Neutrophil (primary cell): ENCODE measurements at regions not wholly inside any gene's neighbourhood (a gene's known extent, or its start where the extent isn't known, plus 50 kb on each side); places are given as distances from the start of the nearest gene placed in this dataset.

ENCODE experiments used
- H3K27ac ChIP-seq: fragments of 200-600 bp; sonication (generic); 2 replicates; pipeline ENCODE4 v1.5.1; 2016; ENCODE audit warnings: mild to moderate bottlenecking, moderate library complexity
- H3K27me3 ChIP-seq: fragments of 200-600 bp; sonication (generic); 2 replicates; pipeline ENCODE4 v1.6.0; 2016; ENCODE audit warnings: mild to moderate bottlenecking
- H3K36me3 ChIP-seq: fragments of 200-600 bp; sonication (generic); 2 replicates; pipeline ENCODE4 v1.5.1; 2017
- H3K4me1 ChIP-seq, 2 experiments: fragments of 200-600 bp in 1 of 2; sonication (generic) in 1 of 2; 1 replicate in 1 of 2; 2 replicates in 1 of 2; pipeline versions ENCODE4 v1.5.1 to v1.6.1; 2013 to 2016; ENCODE audit warnings: low read depth in 1 of 2, low read length in 1 of 2, mild to moderate bottlenecking in 1 of 2, moderate library complexity in 1 of 2; ENCODE audit not compliant: control insufficient read depth in 1 of 2, insufficient read depth in 1 of 2
- H3K4me3 ChIP-seq, 2 experiments: fragments of 200-600 bp in 1 of 2; sonication (generic) in 1 of 2; 1 replicate in 1 of 2; 2 replicates in 1 of 2; pipeline ENCODE4 v1.5.1; 2013 to 2016; ENCODE audit warnings: low read depth in 1 of 2, low read length in 1 of 2, mild to moderate bottlenecking in 1 of 2, moderate library complexity in 1 of 2
- H3K9me3 ChIP-seq: fragments of 200-600 bp; sonication (generic); 2 replicates; pipeline ENCODE4 v1.5.1; 2016
- CTCF ChIP-seq: fragments of 200-600 bp; sonication (generic); IDR thresholded peaks from 2 replicates; pipeline ENCODE4 v1.5.1; 2016; ENCODE audit warnings: antibody characterized with exemption

GRCh38 chr20:4542270-4542669, 144.0 kb upstream of the PRNP start:
- no peaks in the 10 kb centered on the region for H3K4me1 ChIP-seq
- H3K36me3 ChIP-seq, result no peaks in the 10 kb centered on the region
- TF ChIP-seq CTCF, result no peak
- no peak overlapping the region for H3K27ac ChIP-seq
- no peak overlapping the region for H3K4me3 ChIP-seq
- H3K27me3 ChIP-seq, result peaks cover 50% of the 10 kb centered on the region
- H3K9me3 ChIP-seq, result no peaks in the 10 kb centered on the region

GRCh38 chr20:4534315-4534714, 151.9 kb upstream of the PRNP start:
- Histone ChIP-seq H3K36me3 (no peaks in the 10 kb centered on the region), H3K4me1 (no peaks in the 10 kb centered on the region), H3K27ac (no peak overlapping the region), H3K9me3 (no peaks in the 10 kb centered on the region), H3K4me3 (no peak overlapping the region), H3K27me3 (peaks cover 44% of the 10 kb centered on the region)
- no peak for TF ChIP-seq CTCF

- no peaks in the 10 kb centered on the region for H3K36me3 ChIP-seq
- no peaks in the 10 kb centered on the region for H3K9me3 ChIP-seq
- no peak for TF ChIP-seq CTCF
- H3K27me3 ChIP-seq, result peaks cover 41% of the 10 kb centered on the region
- H3K4me1 ChIP-seq, result no peaks in the 10 kb centered on the region
- H3K4me3 ChIP-seq, result no peak overlapping the region
- H3K27ac ChIP-seq, result no peak overlapping the region
Observed at GRCh38 chr20:4533368-4534133, 152.7 kb upstream of the PRNP start.

- Histone ChIP-seq H3K4me3 (no peak overlapping the region), H3K36me3 (no peaks in the 10 kb centered on the region), H3K27ac (no peak overlapping the region), H3K27me3 (peaks cover 41% of the 10 kb centered on the region), H3K9me3 (no peaks in the 10 kb centered on the region), H3K4me1 (no peaks in the 10 kb centered on the region)
- TF ChIP-seq CTCF, result no peak
Observed at GRCh38 chr20:4532772-4533171, 153.5 kb upstream of the PRNP start.

DNA sequence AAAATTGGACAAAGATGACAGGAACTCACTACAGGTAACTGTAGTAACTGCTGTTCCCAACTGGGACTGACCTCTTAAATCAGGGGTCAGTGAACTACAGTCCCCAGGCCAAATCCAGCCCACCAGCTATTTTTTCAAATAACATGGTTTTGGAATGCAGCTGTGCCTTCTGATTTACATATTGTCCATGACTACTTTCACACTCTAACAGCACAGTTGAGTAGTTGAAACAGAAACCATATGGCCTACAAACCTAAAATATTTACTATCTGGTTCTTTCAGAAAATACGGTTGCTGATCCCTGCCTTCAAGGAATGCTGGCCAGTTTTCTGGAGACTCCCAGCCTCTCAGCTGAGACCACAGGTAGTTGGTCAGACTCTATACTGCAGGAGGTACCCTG, 161.5 kb upstream of the PRNP start:
- peaks cover 28% of the 10 kb centered on the region for H3K27me3 ChIP-seq
- no peak overlapping the region for H3K4me3 ChIP-seq
- H3K9me3 ChIP-seq, result no peaks in the 10 kb centered on the region
- H3K36me3 ChIP-seq, result no peaks in the 10 kb centered on the region
- H3K27ac ChIP-seq, result no peak overlapping the region
- TF ChIP-seq CTCF, result no peak
- no peaks in the 10 kb centered on the region for H3K4me1 ChIP-seq
